Left colon (tissue), 2 donors: ENCODE measurements at regions not wholly inside any gene's neighbourhood (a gene's known extent, or its start where the extent isn't known, plus 50 kb on each side); places are given as distances from the start of the nearest gene placed in this dataset.
A peak's percentile ranks its signal among the peaks of the same experiment; 100 is the strongest.
"Not testable (repeated sequence)": the region's sequence is repeated elsewhere in the genome, so short reads cannot be mapped to it uniquely, and the experiment has no call there.

Experiments
- ATAC-seq: fragments of 200-7000 bp; cut with Tn5 transposase; one replicate; pipeline ENCODE4 v1.9.1; 2020; ENCODE audit warnings: mild to moderate bottlenecking, moderate library complexity
- DNase-seq, 2 donors: peaks; one replicate each; pipeline ENCODE4 v3.0.0-alpha.2; 2020
- intact Hi-C, 2 donors: fragments of 100-400 bp; cut with DNase I in 1 of 2; cut with micrococcal nuclease in 1 of 2; formaldehyde crosslinking; loops; one replicate each; pipeline versions ENCODE4 v1.11.2 to v1.14.0; 2022; cut with DNase I, micrococcal nuclease
- donor health status: DM: no; HTN: no; CAD: no.
- donor health status: DM: yes; HTN: yes; CAD: no.

DNA sequence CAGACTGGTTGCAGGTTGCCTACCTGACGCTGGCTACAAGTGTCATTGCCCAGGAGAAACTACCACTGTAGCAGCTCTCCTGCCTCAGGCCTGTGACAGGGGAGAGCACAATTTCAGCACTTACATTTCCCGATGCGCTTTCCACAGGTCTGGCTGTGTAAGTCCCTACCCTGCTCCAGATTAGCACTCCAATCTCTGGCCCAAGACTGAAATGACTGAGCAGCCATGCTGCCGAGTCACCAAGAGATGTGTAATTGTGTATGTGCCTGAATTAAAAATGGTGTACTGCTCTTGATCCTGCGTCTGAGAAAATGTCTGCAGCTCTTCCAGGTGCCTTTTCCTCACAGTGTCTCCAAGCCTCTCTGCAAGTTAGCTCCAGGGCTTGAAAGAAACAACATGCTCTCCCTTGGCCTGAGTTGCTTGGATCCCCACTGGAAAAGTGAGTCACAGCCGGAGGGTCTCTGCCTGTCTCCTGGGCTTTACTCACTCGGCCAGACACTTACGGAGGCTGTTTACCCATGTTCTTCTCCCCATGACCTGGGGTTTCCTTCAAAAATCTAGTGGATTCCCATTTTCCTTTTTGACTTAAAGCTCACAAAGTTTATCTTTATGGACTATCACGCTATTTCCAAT is 1001.7 kb upstream of the KCND2 start:
- DNase-seq: no peak
- intact Hi-C loops: no loop called here
- no peak for ATAC-seq

DNA sequence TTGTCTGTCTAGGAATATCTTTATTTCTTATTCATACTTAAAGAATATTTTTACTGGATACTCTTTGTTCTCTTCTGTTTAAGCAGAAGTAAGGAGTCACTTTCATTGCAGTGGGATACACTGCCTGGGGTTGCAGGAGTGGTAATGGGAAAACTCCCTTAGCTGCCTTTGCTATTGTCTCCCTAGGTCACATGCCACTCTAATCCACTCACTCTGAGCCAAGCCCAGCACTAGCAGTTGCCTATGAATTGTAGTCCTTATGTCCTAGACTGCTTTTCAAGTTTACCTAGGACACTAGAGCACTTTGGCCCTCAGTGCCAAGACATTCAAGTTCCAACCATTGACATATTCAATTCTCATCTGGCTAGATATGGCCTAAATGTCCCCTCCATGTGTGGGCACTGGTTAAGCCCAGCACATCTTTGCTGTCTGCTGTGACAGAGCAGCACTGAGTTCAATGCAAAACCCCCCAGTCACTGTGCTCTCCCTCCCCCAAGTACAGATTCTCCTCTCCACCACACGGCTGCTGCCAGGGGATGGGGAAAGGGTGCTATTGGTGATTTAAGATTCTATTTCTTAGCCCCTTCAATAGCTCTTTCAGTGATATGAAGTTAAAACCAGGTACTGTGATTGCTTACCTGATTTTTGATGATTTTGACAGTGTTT is 991.7 kb upstream of the KCND2 start:
- ATAC-seq (no peak), DNase-seq (no peak)
- intact Hi-C loops: no loop called here

DNA sequence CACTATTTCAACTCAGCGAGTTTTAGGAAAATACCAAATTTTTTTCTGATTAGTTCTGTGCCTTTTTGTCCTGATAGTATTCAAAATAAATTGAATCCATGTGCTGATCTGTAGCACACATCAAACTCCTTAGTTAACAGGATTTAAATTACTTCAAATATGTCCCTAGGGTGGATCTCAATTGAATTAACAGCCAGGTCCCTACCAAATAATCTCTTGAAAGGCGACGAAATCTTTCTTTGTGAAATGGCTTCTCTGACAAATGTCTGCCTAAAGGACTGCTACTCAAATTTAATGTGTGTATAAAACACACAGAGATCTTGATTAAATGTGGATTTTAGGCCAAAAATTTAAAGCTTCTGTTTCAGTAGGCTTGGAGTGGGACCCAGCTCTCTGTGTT is 989.6 kb upstream of the KCND2 start:
- no peak for DNase-seq
- ATAC-seq: no peak
- intact Hi-C loops: no loop called here

DNA sequence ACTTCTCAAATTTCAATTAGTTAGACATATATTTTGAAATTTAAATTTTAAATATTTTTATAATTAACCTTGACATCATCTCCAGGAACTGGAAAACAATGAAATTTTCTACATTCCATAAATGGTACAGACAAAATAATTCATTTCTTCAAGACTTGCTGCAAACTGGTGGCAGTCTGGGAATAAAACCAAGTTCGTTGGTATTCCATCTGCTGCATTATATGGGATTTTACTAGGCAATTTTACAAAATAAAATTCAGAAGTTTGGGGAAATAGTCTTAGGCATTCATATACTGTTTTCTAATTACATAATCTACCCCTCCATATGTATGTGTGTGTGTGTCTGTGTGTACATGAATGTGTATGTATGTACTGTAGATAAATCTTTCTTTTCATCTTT is 984.6 kb upstream of the KCND2 start:
- no peak for ATAC-seq
- DNase-seq: no peak
- intact Hi-C loops: no loop called here

DNA sequence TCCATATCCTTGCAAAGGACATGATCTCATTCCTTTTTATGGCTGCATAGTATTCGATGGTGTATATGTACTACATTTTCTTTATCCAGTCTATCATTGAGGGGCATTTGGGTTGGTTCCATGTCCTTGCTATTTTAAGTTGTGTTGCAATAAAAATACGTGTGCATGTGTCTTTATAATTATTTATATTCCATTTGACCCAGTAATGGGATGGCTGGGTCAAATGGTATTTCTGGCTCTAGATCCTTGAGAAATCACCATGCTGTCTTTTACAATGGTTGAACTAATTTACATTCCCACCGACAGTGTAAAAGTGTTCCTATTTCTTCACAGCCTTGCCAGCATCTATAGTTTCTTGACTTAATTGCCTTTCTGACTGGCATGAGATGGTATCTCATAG is 972.6 kb upstream of the KCND2 start:
- intact Hi-C loops, DNase-seq: not testable (repeated sequence)

DNA sequence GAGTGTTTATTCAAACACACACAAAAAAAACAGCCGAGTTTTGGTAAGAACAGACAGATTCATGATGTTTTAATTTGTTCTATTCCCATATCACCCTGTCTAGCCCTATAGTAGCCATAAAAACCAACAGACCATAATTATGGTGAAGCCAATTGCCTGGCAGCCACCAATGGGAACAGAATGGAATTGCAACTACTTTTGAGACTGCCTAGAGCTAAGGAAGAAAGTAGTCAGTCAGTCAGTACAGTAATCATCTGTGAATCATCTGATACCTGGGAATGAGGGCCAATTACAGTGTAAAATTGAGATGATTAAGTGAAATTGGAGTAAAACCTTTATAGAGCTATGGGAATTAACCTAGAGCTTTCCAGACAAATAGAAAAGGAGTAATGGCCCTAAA is 952.7 kb upstream of the KCND2 start:
- no peak for ATAC-seq
- DNase-seq: no peak
- intact Hi-C loops: no loop called here

More for the DNA sequence above, 972.6 kb upstream of the KCND2 start:
- not testable (repeated sequence) for ATAC-seq

DNA sequence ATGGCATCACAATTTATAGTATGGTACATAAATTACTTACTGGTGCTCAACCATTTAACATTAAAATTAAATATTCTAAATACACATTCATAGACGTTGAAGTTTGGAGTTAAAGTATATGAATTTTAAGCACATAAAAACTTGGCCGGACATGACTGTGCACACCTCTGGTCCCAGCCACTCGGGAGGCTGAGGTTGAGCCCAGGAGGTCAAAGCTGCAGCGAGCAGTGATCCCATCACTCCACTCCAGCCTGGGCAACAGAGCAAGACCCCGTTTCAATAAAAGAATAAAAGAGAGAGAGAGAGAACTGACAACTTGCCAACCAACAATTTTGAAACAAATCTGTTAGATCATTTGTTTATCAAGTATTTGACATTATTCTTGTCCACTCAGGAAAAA is 943.3 kb upstream of the KCND2 start:
- DNase-seq (no peak), ATAC-seq (no peak)
- intact Hi-C loops: no loop called here

DNA sequence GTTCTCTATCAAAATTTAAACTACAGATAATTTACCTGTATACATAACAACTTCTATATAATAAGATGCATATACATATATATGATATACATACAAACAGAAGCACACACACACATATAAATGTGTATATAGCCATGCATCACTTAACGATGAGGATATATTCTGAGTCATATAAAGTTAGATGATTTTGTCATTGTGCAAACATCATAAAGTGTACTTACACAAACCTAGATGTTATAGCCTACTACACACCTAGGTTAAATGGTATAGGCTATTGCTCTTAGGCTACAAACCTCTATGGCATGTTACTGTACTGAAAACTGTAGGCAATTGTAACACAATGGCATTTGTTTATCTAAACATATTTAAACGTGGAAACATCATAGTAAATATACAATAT is 937.6 kb upstream of the KCND2 start:
- no peak for DNase-seq
- peak; percentile 42 for ATAC-seq
- intact Hi-C loops: no loop called here

DNA sequence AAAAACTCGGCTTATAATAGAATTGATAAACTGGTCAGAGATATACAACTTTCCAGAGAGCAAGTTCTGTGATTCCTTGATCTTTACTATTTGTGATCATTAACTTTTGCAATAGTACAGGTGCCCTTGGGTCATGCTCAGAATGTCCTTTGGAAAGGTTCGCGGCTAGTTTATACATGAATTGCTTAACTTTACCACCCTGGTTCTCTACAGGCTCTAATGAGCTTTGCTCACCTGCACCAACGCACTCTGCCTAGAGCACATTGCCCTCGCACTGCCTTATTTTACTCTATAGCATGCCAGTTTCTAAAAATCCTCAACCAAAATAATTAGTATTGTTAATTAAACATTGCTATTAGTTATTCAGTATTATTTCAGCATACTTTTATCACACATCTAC is 931.2 kb upstream of the KCND2 start:
- ATAC-seq (no peak), DNase-seq (no peak)
- intact Hi-C loops: no loop called here

DNA sequence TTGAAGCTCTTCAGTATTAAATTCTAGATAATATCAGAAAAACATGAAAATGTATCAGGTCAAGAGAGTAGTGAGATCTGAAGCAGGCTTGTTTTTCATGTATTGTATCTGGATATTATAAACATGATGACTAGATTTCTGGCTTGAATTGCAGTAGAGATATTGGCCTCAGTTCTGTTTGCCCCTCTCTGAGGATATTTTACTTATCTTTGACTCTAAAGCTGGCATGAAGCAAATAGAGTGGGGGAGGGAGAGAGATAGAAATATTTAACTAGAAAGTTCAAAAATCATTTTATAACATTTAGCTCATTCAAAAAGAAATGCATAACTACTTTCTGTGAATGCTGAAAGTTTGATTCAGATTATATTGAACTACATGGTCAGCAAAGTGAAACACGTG is 929.7 kb upstream of the KCND2 start:
- intact Hi-C loops: no loop called here
- ATAC-seq (no peak), DNase-seq (no peak)

DNA sequence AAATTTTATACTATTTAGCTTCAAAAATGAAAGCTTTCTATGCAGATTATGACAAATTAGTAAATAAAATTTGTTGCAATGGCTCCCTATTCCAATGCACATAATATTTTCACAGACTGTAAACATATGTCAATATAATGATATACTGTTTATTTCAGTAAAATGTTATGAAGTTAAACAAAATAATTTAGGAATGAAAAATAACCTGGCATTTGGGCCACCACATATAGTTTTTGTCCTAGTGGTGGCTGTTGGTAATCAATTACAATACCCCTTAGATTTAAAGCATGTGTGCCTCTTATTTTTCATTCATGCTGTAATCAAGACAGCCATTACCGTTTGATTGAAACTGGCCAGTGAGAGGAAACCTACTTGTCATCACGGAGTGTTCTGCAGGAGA is 928.5 kb upstream of the KCND2 start:
- intact Hi-C loops: no loop called here
- ATAC-seq: no peak
- DNase-seq: no peak

DNA sequence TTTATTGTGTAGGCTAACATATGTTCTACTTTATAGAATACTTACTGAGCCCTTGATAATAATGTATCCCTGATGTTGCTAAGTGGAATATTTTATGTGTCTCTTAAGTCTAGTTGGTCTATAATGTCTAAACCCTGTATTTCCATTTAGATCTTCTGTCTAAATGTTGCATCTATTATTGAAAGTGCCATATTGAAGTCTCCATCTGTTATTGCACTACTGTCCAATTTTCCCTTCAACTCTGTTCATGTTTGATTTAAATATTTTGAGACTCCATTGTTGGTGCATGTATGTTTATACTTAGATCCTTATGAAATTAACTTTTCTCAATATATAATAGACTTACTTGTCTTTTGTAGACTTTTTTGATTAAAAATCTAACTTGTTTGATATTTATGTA is 924.5 kb upstream of the KCND2 start:
- ATAC-seq: no peak
- DNase-seq: no peak
- intact Hi-C loops: no loop called here

DNA sequence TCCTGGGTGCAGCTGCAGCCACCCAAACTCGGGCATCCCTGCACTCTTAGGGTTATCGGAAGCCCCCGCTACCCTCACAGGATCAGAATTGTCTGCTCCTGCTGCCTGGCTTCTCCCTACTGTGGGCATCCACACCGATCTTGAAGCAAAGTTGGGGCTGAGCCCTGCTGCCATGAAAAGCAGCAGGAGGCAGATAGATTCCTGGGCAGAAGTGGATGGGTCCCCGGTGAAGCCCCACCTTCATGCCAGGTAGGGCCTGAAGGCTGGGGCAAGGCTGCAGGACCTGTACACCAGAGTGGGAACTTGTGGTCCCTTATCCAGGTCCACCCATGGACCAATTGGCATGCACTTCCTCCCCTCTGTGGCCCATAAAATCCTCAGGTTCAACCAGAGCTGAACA is 922.6 kb upstream of the KCND2 start:
- intact Hi-C loops: no loop called here
- DNase-seq: no peak
- ATAC-seq: no peak

DNA sequence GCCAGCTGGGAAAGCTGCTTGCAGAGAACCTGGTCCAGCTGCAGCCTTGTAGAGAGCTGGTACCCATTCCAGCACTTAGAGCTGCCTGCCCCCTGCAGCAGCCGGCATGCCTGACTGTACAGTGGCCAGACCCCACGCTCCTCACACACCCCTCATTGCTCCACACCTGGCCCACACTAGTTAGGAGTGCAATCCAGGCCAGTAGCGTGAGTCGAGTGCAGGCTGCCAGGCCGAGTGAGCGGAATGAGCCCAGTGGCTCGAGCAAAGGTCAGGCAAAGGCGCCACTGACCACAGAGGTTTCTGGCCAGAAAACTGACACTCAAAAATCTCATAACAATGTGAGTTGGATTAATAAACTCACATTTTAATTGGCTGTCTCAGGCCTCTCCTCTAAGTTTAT is 921.7 kb upstream of the KCND2 start:
- no peak for DNase-seq
- ATAC-seq: no peak
- intact Hi-C loops: no loop called here

DNA sequence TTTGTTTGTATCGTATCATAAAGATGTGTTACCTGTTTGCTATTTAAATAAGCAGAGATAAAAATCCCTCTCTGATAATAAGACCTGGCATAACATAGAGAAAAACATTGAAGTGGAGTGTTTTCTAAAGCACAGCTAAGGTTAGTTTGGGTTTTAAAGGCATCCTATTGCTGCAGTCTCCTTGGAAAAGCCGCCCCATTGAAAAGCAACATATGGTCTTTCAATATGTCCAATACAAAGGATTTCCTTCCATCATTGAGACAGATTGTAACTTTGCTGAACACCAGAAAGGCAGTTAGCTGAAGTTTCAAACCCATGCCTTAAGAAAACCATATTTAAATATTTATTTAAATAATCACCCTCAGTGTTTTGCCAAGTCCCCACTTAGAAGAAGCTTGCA is 898.5 kb upstream of the KCND2 start:
- DNase-seq: no peak
- no peak for ATAC-seq
- intact Hi-C loops: no loop called here

DNA sequence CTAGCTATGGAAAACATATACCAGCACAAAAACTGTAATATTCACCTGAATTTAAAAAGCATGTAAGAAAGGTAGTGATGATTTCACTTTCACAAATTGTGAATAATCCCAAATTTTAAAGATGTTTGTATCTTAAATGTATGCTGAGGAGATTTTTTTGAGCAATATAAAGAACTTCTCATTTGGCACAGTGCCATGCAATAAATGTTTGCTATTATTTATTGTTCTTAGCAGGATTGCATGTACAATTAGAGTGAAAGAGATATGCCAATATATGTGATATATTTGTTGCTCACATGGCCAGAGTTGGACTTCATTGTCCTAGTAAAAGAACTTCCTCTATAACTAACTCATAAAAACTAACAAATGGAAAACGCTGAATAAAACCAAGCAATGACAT is 895.1 kb upstream of the KCND2 start:
- intact Hi-C loops: no loop called here

DNA sequence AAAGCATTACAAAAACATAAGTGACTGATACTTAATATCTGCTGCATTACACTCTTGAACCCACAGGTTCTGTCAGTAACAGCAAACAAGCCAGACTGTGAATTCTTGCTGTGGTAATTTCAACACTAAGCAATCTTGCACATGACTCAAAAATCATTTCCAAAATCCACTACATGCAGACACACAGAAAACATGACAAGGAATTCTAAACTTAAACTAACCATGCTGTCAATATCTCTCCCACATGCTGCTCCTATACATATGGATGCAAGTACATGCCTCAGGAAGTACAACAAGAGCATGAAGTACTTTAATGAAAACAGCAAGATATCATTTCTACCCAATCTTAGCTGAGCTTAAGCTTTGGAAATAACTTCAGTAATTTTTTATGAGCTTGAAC is 890.2 kb upstream of the KCND2 start:
- DNase-seq (no peak), ATAC-seq (no peak)
- intact Hi-C loops: no loop called here

More for the DNA sequence above, 895.1 kb upstream of the KCND2 start:
- ATAC-seq (no peak), DNase-seq (no peak)

DNA sequence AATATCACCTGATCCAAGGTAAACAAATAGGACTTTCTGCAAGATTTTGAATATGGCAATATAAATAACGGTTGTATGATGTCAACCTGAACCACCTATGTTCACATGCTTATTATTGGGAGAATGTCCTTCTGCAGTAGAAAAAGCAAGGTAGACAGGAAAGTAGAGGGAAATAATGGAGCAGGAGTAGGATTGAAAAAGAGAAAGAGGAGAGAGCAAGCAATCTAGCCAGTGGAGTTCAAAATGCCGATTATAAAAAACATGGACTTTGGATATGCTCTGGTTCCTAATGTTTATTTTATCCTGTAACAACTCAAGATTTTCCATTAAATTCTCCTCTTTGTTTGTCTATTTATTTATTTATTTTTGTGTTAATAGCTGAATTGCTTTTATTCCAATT is 878.0 kb upstream of the KCND2 start:
- ATAC-seq (no peak), DNase-seq (no peak)
- intact Hi-C loops: no loop called here

DNA sequence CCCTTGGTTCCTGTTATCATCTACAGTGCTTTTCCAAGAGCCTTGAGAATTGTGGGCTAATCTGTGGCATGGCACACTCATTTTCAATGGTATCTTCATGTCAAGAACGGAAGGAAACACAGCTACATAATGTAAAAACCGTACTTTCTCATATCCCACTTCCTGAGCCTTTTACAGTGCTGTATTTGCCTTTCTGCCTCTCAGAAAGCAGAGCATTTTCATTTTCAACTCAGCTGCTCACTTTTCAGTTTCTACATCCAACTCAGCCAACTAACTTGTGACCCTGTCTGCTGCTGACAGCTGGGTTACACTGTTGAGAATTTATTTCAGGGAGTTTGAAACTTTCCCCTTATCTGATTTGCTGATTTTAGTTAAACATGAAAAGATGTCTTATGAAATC is 875.8 kb upstream of the KCND2 start:
- ATAC-seq (no peak), DNase-seq (no peak)
- intact Hi-C loops: no loop called here

DNA sequence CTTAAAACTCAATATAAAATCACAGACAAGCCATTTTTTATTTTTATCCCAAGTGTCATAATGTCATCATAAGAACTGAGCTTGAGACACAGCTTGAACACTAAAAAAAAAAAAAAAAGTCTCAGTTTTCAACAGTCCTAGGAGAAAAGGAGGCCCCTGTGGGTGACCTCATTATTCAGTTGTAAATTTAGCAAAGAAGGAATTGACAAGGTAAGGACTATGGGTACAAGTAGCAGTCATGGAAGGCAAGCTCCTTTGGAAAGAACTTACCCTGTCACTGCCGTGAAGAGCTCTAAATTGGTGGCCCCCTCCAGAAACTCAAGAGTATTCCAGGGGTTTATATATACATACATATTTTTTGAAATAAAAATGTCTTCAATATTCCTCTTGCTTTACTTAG is 864.4 kb upstream of the KCND2 start:
- intact Hi-C loops: no loop called here
- ATAC-seq: no peak
- no peak for DNase-seq

DNA sequence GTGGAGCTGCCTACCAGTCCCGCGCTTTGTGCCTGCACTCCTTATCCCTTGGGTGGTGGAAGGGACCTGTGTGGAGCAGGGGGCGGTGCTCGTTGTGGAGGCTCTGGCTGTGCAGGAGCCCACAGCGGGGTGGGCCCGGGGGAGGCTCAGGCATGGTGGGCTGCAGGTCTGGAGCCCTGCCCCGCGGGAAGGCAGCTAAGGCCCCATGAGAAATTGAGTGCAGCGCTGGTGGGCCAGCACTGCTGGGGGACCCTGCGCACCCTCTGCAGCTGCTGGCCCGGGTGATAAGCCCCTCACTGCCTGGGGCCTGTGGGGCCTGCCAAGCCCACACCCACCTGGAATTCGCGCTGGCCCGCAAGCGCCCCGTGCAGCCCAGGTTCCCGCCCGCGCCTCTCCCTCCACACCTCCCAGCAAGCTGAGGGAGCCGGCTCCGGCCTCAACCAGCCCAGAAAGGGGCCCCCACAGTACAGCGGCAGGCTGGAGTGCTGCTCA is 859.6 kb upstream of the KCND2 start:
- intact Hi-C loops: no loop called here
- ATAC-seq (no peak), DNase-seq (no peak)
